ENCODE measurements at regions not wholly inside any gene's neighbourhood (a gene's known extent, or its start where the extent isn't known, plus 50 kb on each side); places are given as distances from the start of the nearest gene placed in this dataset.

- Histone ChIP-seq H3K4me1 (ENCODE audit: control insufficient read depth, insufficient read depth, low read length) (no peaks in the 10 kb centered on the region), H2AK5ac (ENCODE audit: low read depth, low read length) (no peak overlapping the region), H2BK120ac (ENCODE audit: low read depth, low read length) (no peak overlapping the region), H4K91ac (ENCODE audit: insufficient read depth, low read depth, low read length) (no peak overlapping the region), H3K4ac (ENCODE audit: low read depth, low read length) (no peak overlapping the region), H3K14ac (replicated peaks; ENCODE audit: low read depth, low read length) (no peak overlapping the region), H3K27me3 (ENCODE audit: control insufficient read depth, insufficient read depth, low read length) (no peaks in the 10 kb centered on the region), H2BK5ac (ENCODE audit: low read depth, low read length, poor library complexity, severe bottlenecking) (no peak overlapping the region), H2BK15ac (ENCODE audit: low read depth, low read length) (no peak overlapping the region), H4K20me1 (ENCODE audit: insufficient read depth, low read length) (no peaks in the 10 kb centered on the region), H3K4me3 (ENCODE audit: insufficient read depth, low read depth, low read length) (no peak overlapping the region), H3K9me1 (ENCODE audit: insufficient read depth, low read length) (no peaks in the 10 kb centered on the region), H3K36me3 (ENCODE audit: control insufficient read depth, insufficient read depth, low read length) (no peaks in the 10 kb centered on the region), H3K9me3 (ENCODE audit: control insufficient read depth, insufficient read depth, low read length) (no peaks in the 10 kb centered on the region), H2BK20ac (ENCODE audit: low read depth, low read length) (no peak overlapping the region), H3K27ac (ENCODE audit: insufficient read depth, low read length) (no peak overlapping the region), H3K18ac (ENCODE audit: low read depth, low read length) (no peak overlapping the region), H2AFZ (replicated peaks; ENCODE audit: low read length, poor library complexity) (no peak overlapping the region), H3K79me1 (ENCODE audit: low read depth in 1 of 2, low read length in 2 of 2) (no peaks in the 10 kb centered on the region), H2AK9ac (replicated peaks; ENCODE audit: low read depth, low read length, poor library complexity) (no peak overlapping the region), H3K4me2 (ENCODE audit: low read depth, low read length) (no peak overlapping the region), H3K23ac (ENCODE audit: low read depth, low read length) (no peak overlapping the region), H4K5ac (ENCODE audit: low read depth, low read length) (no peak overlapping the region), H3K56ac (ENCODE audit: extremely low read depth, insufficient read depth, low read length) (no peak overlapping the region), H3K9ac (ENCODE audit: low read depth, low read length) (no peak overlapping the region), H4K8ac (ENCODE audit: low read depth in 2 of 2, low read length in 2 of 2) (no peak overlapping the region)
- DNase-seq (no peak), ATAC-seq (ENCODE audit: low read depth) (no peak)
- dilution Hi-C loops (cut with HindIII; ENCODE audit: low sequenced_read_pairs, unreplicated experiment) = no loop called here
- intact Hi-C loops (cut with micrococcal nuclease) = no loop called here
- no TSS peak for BruUV-seq (replicated peaks)
- no peak for TF ChIP-seq ELK1 (IDR thresholded peaks at IDR 0.05; ENCODE audit: borderline replicate concordance, low read depth, low read length)
- no peak for TF ChIP-seq NFE2L2 (IDR thresholded peaks at IDR 0.05; ENCODE audit: low read depth, low read length)
- no peak for TF ChIP-seq MAFK (IDR thresholded peaks at IDR 0.05; ENCODE audit: low read depth, low read length)
- no peak for TF ChIP-seq SMC3 (IDR thresholded peaks at IDR 0.05; ENCODE audit: low read depth, low read length)
- TF ChIP-seq CTCF (conservative IDR thresholded peaks at IDR 0.05; ENCODE audit: low read depth, low read length) = no peak
- TF ChIP-seq RAD21 (IDR thresholded peaks at IDR 0.05; ENCODE audit: low read length) = no peak
- no peak for TF ChIP-seq POLR2A (IDR thresholded peaks at IDR 0.05; ENCODE audit: low read depth, low read length)
- no peak for TF ChIP-seq FOS (IDR thresholded peaks at IDR 0.05; ENCODE audit: low read depth, low read length)
- no peak for TF ChIP-seq BHLHE40 (IDR thresholded peaks at IDR 0.05; ENCODE audit: low read depth, low read length)
- no peak for TF ChIP-seq USF2 (IDR thresholded peaks at IDR 0.05; ENCODE audit: low read depth, low read length)
- TF ChIP-seq MAZ (IDR thresholded peaks at IDR 0.05; ENCODE audit: borderline replicate concordance, low read depth, low read length) = no peak
- TF ChIP-seq CHD1 (IDR thresholded peaks at IDR 0.05; ENCODE audit: low read depth, low read length) = no peak
- TF ChIP-seq RCOR1 (IDR thresholded peaks at IDR 0.05; ENCODE audit: insufficient replicate concordance, low read length) = no peak
- no peak for TF ChIP-seq MXI1 (IDR thresholded peaks at IDR 0.05; ENCODE audit: borderline replicate concordance, low read depth, low read length)
- no peak for TF ChIP-seq RFX5 (IDR thresholded peaks at IDR 0.05; ENCODE audit: low read depth, low read length)
- TF ChIP-seq CEBPB (IDR thresholded peaks at IDR 0.05; ENCODE audit: low read depth, low read length) = no peak
- in situ Hi-C loops (cut with MboI; ENCODE audit: low sequenced_read_pairs) = no loop called here
- POLR2A ChIA-PET (ENCODE audit: unreplicated experiment) = no interaction called here
- no CpG with 5 or more reads among the region's 1 CpG for WGBS, 2 experiments (ENCODE audit: extremely low coverage in 2 of 2, insufficient read length in 1 of 2)
- CTCF ChIA-PET = no interaction called here
These were observed 375.3 kb downstream of the PCDH10 start for GRCh38 chr4:133524369-133524768.

Measured in IMR-90 (cell line).